ENCODE measurements at regions not wholly inside any gene's neighbourhood (a gene's known extent, or its start where the extent isn't known, plus 50 kb on each side); places are given as distances from the start of the nearest gene placed in this dataset.

DNA sequence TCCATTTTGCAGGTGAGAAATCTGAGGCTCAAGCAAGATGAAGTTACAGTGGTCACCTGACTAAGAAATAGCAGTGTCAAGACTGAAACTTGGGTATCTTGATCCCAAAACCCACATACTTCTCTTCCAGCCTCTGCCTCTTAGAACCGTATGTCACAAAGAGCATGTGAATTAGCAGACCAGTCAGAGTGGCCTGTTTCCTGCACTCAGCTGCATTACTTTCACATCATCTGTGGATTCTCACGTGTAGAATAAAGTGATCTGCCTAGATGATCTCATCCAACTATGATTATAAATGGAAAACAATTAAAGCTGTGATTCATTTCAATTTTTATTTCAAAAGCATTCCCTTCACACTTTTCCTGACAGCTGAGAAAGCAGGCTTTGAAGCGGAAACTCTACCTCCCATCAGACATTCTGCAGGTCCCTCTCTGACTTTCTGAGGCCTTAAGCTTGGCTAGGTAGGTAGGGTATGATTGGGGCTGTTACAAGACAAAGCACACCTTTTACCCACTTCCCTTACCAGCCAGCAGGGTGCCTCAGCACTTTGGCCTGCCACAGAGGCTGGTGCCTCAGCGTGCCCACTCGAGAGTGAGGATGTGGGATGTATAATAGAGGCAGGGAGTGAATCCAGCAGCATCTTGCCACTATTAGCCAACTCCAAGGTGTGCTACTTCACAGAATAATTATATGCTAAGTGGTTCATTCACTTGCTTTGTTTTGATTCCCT, 70.2 kb upstream of the PDE1C start:
- Mint-ChIP-seq H3K36me3 (no peaks in the 10 kb centered on the region), H3K9me3 (no peaks in the 10 kb centered on the region), H3K4me1 (no peaks in the 10 kb centered on the region), H3K27ac (no peak overlapping the region), H3K4me3 (no peak overlapping the region), H3K27me3 (ENCODE audit: low read depth) (peaks cover 32% of the 10 kb centered on the region)
- no peak for DNase-seq (ENCODE audit: low spot score in 2 of 2, unreplicated experiment in 2 of 2)
- no peak for TF ChIP-seq CTCF (IDR thresholded peaks at IDR 0.05; ENCODE audit: unreplicated experiment)

- DNase-seq (ENCODE audit: low spot score in 2 of 2, unreplicated experiment in 2 of 2): no peak
- Mint-ChIP-seq H3K4me1 (no peaks in the 10 kb centered on the region), H3K27ac (no peak overlapping the region), H3K9me3 (peaks cover 13% of the 10 kb centered on the region), H3K4me3 (no peak overlapping the region), H3K36me3 (no peaks in the 10 kb centered on the region), H3K27me3 (ENCODE audit: low read depth) (peaks cover 13% of the 10 kb centered on the region)
- no peak for TF ChIP-seq CTCF (IDR thresholded peaks at IDR 0.05; ENCODE audit: unreplicated experiment)
Measured at GRCh38 chr7:32137059-32137458, 66.9 kb upstream of the PDE1C start.

DNA sequence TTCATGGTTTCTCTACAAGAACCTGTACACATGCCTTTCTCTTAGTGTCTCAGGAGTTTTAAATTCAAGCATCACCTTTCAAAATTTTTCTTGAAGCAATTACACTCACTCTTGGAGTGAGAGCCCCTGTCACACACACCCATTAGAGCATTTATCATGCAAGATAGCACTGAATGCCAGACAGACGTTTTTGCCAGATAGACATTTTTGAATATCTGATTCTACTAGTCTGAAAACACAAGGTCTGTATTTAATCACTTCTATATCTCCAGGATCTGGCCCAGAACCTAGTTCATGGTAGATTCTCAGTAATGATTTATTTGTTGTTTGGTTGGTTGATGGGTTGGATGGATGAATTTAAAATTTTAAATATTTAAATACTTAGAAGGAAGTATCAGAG, 60.9 kb upstream of the PDE1C start:
- H3K4me3 Mint-ChIP-seq: no peak overlapping the region
- H3K36me3 Mint-ChIP-seq: no peaks in the 10 kb centered on the region
- peaks cover 16% of the 10 kb centered on the region for H3K9me3 Mint-ChIP-seq
- no peak for TF ChIP-seq CTCF (IDR thresholded peaks at IDR 0.05; ENCODE audit: unreplicated experiment)
- no peak overlapping the region for H3K27ac Mint-ChIP-seq
- no peaks in the 10 kb centered on the region for H3K27me3 Mint-ChIP-seq (ENCODE audit: low read depth)
- no peaks in the 10 kb centered on the region for H3K4me1 Mint-ChIP-seq
- DNase-seq (ENCODE audit: low spot score in 2 of 2, unreplicated experiment in 2 of 2): no peak

DNA sequence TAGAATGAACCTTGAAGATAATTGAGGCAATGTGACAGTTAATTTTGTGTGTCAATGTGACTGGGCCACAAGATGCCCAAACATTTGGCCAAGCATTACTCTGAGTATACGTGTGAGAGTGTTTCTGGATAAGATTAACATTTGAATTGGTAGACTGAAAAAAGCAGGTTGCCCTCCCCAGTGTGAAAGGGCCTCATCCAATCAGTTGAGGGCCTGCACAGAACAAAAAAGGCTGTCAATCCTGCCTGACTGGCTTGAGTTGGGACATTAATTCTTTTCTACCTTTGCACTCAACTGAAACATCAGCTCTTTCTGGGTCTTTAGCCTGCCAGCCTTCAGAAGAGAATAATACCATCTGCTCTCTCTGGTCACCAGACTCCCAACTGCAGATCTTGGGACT, 56.6 kb upstream of the PDE1C start:
- no peak for TF ChIP-seq CTCF (IDR thresholded peaks at IDR 0.05; ENCODE audit: unreplicated experiment)
- H3K27ac Mint-ChIP-seq: no peak overlapping the region
- no peaks in the 10 kb centered on the region for H3K36me3 Mint-ChIP-seq
- H3K27me3 Mint-ChIP-seq (ENCODE audit: low read depth): peaks cover 3% of the 10 kb centered on the region
- no peak for DNase-seq (ENCODE audit: low spot score in 2 of 2, unreplicated experiment in 2 of 2)
- peaks cover 23% of the 10 kb centered on the region for H3K9me3 Mint-ChIP-seq
- H3K4me1 Mint-ChIP-seq: no peaks in the 10 kb centered on the region
- no peak overlapping the region for H3K4me3 Mint-ChIP-seq

Data from mesothelial cell of epicardium (in vitro differentiated cells).